Fibroblast of skin of back (primary cell): ENCODE measurements at regions not wholly inside any gene's neighbourhood (a gene's known extent, or its start where the extent isn't known, plus 50 kb on each side); places are given as distances from the start of the nearest gene placed in this dataset.
A peak's percentile ranks its signal among the peaks of the same experiment; 100 is the strongest.
"Not testable (repeated sequence)": the region's sequence is repeated elsewhere in the genome, so short reads cannot be mapped to it uniquely, and the experiment has no call there.

Experiments
- DNase-seq: peaks from one replicate; pipeline ENCODE4 v3.0.0-alpha.2; 2013

DNA sequence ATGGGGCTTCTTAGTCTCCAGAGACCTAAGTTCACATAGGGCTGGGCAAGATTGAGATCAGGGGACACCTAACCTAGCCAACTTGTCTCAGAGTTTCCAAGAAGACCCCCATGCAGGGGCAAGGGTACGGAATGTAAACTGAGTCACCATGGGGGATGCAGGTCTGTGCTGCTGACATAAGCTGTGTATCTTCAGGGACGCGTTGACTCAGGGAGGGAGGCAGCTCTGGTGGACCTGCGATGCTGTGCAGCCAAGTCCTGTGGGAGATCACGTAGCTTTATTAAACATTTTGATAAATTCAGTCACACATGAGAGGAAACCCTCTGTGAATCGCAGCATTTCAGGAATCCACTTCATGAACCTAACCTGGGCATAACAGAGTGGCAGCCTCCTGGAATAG, 216.0 kb downstream of the ANKRD30B start:
- DNase-seq: no peak

DNA sequence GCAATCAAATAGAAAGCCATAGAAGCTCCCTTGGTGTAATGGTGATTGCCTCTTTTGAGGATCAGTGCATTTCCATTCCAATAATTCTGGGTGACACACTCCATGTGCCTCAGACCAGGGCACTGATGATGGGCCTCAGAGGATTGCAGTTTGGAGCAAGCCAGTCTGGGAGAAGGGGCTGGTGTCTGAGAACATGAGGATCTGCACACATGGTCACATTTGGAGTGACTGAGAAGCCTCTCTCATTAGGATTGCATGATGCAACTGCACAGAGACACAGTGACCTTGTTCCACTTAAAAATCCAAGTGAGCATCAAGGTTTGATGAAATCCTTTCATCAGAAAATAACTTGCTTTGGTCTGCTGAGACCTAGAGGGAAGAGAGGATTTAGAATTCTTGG, 216.4 kb downstream of the ANKRD30B start:
- no peak for DNase-seq

DNA sequence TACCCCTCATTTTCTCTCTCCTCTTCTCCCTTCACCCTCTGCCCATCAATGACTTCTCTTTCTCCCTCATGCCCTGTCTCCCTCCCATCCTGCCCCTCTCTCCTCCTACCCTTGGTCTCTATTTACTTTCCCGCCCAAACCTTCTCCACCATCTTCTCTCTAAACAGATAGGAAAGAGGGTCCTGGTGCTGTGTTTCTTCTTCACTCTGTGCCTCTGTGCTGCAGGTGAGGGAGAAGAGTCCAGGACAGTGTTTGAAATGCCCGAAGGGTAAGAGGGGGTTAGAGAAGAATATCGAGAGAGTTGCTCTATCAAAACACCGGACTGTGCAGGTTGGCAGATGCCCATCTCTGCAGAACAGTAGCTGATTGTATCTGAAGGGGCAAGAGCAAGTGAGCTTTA, 217.0 kb downstream of the ANKRD30B start:
- not testable (repeated sequence) for DNase-seq

DNA sequence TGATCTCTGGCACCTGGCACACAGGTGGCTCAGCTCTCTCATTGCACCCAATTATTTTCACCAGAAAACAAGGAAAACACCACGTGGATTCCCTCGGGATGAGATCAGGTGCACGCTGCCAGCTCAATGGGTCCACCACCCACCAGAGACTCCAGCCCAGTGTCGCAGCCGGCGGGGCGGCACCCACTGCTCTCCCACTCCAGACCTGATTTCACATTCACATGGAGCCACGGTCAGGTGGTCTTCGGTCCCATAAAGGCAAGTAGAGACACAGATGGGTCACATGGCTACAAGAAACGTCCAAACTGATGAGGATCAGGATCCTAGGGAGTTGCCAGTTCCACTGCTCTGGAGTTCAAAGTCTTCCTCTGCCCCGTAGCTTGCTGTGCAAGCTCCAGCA, 217.6 kb downstream of the ANKRD30B start:
- no peak for DNase-seq

DNA sequence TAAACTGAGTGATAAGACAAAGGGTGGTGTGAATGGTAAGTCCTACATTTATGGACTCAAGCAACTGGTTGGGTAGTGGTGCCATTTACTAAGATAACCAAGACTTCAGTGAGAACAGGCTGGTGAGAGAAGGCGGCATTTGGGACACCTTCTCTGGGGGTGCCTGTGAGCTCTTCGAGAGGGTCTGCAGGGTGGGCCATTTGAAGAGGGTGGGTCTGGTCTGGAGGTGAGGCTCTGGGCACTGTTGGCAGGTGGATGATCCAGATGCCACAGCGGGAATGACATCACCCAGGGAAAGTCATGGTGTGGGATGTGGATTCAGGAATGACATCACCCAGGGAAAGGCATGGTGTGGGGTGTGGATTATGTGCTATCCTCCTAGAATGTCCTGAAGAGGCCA, 219.3 kb downstream of the ANKRD30B start:
- not testable (repeated sequence) for DNase-seq

DNA sequence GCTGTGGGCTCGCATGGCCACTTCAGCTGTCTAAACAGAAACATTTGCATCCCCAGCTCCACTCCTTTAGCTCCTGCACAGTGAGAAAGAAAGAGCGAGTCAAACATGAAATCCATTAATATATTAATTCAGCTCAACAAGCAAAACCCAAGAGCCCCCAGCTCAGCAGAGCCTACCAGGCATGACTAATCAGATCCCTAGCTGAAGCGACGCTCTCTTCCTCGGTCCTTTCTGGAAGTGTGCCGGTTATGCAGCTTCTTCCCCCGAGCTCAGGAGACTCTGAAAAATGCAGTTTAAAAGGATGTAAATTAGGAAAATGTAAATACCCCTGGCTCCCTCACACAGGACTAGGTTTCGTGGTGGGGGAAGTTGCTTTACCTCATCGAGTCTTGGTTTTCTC, 221.5 kb downstream of the ANKRD30B start:
- peak; percentile 52 for DNase-seq

DNA sequence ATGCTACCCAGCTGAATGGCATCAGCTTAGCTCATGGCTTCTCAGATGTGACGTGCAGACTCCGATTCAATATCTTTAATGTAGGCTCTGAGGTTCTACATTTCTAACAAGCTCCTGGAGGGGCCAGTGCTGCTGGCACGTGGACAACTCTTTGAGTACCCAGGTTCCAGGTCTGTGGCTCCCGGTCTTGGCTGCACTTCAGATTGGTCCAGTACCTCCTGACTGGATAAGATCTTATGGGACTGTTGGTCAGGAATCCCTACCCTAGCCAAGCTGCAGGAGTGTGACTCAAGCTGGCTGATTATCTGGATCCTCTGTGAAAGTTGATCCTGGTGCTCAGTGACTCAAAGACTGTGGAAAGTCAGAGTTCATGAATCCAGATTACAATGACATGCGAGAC, 222.1 kb downstream of the ANKRD30B start:
- DNase-seq: peak; percentile 87

DNA sequence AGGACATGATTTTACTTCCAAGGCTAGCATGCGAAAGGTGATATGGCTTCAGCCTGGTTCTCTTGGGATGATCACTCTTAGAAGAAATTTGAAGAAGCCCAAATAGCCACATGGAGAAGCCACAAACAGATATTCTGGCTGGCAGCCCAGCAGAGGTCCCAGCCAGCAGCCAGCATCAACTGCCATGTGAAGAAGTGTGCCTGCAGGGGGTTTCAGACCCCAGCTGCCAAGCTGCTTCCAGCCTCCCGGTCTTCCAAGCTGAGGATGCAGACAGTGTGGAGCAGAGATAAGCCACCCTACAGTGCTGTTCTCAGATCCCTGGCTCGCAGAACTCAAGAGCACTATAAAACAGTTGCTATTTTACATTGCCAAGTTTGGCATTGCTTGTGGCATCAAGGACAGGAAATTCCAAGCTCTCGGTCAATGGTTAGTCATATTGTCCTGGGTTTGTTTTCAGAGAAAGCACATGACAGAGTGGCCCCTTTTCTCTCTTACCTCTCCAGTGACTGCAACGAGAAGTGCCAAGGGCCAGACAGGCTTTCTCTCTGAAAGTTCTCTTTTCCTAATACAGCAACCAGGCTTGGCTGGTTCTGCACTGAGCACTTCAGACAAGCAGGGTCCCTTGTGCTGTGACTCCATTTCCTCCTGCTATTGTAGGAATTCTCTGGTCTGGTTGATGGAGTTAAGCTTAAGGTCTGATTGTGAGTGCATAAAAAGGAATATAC, 223.7 kb downstream of the ANKRD30B start:
- peak; percentile 95 for DNase-seq

DNA sequence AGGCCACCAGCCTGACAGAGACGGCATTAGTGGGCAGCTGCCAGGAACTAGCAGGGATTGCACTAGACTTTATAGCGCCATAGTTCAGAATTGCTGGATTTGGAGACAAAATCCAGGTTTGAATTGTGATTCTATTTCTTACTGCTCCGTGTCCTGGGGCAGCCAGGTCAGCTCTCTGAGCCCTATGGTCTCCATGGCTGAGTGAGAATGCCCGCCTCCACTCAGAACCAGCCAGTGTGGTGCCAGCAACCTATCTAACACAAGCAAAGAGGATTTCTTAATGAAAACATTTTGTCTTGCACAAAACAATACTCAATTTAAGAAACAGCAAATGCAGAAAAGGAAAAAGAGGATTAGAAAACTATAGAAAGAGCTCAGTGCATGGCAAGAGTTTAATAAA, 225.4 kb downstream of the ANKRD30B start:
- not testable (repeated sequence) for DNase-seq

DNA sequence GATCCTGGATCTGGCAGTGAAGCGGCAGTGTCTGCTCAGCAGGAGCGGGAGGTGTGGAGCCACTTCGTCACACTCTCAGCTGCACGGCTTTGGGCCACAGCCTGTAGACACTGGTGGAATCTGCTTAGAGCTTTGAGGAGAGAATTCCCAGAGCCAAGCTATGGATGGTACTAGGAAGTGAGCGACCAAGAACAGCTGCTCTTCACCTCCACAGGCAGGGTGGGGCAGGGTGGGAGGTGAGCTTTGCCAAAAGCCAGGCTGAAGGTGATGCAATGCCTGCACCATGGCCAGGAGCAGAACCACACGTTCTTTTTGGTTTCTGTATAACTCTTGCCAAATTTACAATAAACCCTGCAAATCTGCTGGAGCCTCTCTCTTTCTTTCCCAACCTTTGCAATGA, 226.1 kb downstream of the ANKRD30B start:
- no peak for DNase-seq

DNA sequence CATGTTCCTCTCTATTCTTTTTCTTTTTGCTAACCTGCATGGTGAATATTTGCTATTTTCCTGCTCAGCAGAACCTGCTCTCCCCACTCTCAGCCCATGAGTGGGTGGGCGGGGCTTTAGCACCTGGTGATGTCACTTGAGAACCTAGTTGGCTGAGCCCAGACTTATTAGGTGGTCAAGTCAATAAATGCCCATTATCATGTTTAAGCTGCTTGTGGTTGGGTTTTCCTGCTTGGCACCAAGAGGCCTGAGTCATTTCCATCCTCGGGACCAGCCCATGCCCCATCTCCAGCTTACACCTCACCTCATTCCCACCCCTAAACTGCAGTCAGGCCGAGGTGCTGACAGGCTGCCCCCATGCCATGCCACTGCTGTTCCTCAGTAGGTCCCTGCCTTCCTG, 226.6 kb downstream of the ANKRD30B start:
- peak; percentile 34 for DNase-seq

DNA sequence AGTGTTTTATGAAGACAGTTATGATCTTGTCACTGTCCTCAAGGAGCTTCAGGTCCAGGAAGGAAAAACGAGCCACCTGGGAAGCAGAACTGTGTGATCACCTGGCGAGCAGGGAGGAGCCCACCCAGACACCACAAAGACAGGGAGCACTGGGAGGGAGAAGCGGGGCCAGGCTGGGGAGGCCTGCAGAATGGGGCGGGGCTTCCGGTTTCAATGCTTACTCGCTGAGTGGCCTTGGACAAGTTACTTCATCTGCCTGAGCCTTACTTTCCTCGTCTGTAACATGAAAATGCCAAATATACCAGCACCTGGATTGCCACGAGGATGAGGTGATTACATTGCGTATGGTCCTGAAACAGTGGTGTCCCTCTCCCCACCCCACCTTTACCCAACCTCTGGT, 227.5 kb downstream of the ANKRD30B start:
- DNase-seq: no peak

DNA sequence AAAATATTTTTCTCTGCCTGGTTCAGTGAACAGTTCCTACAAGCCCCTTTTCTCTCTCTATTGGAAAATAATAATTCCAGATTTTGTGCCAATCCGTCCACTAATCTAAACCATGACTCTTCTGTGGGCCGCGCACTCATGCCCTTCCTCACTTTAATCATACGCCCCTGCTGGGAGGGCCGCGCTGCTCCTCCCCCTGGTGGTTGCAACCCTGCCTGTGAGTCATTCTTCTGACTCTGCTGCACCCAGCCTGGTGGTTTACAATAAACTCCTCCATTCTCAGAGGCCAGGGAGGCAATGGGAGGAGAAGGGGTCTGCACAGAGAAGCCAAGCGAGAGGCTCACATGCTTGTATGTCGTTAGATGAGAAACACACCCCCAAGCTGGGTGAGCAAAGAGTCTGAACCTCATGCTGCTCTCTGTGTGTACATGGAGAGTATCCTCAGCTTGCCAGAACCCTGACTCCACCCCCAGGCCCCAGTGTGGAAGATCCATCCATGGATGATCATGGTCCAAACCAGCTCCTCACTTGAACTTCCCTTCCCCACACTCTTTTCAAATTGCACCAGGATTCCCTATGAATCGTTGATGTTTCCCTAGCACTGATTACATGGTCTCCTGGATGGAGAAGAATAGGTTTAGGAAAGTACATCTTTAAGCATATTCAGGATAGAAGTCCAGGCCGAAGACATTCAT, 228.9 kb downstream of the ANKRD30B start:
- peak; percentile 85 for DNase-seq

DNA sequence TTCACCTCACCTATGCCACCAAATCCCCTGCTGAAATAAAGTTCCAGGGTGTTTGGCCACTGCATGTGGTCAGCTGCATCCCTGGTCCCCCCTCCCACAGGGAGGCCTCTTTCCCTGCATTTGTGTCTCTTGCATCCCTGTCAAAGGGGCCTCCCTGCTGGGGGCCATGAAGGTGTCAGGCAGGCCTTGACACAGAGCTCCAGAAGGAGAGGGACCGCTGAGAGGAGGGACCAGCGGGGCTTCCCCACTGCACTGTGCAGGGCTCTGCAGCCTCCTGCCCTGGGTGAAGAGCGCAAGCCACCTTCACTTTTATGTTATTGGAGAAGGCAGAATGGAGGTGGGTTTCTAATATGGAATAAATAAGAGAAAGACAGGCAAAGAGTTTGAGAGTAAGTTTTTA, 230.2 kb downstream of the ANKRD30B start:
- DNase-seq: no peak

DNA sequence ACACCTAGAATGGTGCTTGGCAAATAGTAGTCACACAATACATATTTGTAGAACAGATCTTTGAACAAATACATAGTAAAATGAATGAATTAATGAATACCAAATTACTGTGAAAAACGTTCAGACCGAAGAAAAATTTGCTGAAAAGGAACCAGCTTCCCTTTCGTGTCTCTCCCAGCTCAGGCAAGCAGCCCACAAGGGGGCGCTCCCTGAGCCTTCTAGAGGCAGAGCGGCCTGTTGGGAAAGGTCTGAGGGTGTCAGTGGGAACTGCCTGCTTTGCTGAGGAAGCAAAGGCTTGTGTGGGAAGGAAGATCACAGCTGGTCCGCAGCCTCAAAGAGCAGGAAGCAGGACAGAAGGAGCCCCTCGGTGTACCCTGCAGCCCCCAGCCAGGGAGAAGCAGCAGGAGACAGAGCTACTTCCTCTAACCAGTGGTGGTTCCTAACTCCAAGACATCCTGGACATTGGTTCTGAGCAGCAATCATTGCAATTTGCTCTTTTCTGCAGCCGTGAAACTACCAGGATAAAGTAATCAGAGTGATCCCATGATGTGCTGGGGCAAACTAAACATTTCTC, 231.1 kb downstream of the ANKRD30B start:
- peak; percentile 75 for DNase-seq

DNA sequence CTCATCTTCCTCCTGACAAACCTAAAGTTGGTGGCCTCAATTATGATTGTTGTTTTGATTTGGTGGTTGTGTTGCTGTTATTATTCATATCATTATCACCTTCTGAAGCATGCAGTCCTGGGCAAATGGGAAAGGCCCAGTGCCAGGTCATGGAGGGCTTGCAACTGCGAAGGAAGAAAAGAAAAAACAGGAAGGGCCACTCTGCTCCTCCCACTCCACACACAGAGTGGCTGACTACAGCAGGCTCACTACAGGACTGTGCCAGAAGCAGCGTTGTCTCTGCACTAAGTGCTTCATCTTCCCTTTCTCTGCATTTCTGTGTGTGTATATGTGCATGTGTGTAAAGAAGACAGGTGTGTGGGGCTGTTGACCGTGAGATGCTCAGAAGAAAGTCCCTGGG, 231.9 kb downstream of the ANKRD30B start:
- no peak for DNase-seq

DNA sequence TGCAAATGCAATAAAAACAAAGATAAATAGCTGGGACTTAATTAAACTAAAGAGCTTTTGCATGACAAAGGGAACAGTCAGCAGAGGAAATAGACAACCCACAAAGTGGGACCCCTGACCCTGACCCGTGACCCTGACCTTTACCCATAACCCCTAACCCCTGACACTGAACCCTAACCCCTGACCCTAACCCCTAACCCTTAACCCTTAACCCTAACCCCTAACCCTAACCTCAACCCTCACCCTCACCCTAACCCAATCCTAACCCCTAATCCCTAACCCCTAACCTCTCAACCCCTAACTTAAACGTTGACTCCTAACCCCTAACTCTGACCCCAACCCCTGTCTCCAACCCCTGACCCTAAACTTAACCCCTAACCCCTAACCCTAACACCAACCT, 236.6 kb downstream of the ANKRD30B start:
- not testable (repeated sequence) for DNase-seq

DNA sequence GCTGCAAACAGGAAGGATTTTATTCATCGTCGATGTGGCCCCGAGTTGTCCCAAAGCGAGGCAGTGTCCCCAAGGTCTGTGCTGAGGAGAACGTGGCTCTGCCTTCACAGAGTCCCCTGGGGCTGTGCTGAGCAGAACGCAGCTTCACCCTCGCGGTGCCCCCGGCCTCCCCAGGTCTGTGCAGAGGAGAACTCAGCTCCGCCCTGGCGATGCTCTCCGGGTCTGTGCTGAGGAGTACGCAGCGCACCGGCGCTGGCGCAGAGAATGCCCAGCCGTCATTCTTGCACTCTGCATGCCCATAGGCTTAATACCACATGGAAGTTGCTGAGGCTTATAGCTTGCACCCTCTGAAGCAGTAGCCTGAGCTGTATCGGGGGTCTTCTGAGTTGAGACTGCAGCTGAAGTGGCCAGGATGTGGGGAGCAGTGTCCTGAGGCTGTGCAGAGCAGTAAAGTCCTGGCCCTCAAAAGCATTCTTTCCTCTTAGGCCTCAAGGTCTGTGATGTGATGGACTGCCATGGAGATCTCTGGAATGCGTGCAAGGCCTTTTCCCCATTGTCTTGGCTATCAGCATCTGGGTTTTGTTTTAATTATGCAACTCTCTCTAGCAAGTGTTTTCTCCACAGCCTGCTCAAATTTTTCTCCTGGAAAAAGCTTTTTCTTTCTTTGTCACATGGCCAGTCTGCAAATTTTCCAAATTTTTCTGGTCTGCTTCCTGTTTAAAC, 237.5 kb downstream of the ANKRD30B start:
- peak; percentile 45 for DNase-seq

DNA sequence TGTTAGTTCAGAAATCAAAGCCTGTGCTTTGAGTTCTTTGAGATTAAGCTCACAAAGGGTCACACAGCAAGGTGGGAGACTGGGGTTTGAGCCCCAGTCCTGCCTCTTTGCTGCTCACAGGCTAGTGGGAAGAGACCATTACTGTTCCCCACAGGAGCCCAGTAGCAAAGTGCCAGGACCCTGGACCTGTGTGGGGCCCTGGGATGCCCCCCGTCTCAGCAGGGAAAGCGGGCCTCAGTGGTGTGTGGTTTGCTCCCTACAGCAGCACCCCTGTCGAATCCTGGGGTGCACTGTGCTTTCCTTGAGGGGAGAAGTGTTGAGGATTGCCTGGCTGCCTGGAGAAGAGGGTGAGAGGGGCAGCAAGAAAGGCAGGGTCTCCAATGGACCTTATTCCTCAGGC, 239.4 kb downstream of the ANKRD30B start:
- DNase-seq: not testable (repeated sequence)

DNA sequence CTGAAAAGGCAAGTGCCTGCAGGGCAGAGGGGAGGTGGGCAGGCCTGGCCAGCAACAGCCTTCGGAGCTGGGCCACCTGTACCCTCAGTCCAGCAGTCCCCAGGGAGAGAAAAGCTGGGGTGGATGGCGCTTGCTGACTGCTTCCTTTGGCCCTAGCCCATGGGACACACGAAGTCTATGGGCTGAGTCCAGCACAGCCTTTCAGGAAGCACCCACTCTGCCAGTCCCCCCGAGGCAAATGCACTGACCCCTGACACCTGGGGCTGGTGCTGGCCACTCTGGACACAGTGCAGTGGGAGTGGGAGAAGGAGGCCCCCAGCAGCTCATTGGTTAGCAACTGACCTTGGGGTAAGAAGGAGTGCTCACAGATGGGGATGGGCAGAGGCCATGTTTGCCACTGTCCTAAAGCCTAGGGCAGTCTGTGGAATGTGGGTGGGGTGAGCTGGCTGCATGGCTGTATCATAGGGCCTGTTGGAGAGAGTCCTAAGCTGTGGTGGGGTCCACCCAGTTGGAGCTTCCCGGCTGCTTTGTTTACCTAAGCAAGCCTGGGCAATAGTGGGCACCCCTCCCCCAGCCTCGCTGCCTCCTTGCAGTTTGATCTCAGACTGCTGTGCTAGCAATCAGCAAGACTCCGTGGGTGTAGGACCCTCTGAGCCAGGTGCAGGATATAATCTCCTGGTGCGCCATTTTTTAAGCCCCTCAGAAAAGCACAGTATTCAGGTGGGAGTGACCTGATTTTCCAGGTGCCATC, 240.2 kb downstream of the ANKRD30B start:
- DNase-seq: not testable (repeated sequence)

DNA sequence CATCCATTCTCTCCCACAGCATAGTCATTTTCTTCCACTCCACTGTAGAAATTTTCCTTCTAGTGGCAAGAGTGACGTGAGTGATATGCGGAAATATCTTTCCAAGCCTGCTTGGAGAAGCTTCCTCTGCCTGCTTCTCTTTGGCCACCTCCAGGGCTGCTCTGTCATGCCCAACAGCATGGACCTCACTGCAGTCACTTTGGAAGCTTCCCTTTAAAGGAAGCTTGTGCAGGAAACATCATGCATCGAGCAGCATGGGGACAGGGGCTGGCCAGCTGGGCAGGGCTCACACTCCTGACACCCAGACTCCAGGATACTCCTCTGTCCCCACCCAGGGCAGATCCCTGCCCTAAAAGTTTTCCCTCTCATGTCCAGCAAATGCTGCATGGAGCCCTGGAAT, 241.6 kb downstream of the ANKRD30B start:
- DNase-seq: not testable (repeated sequence)

DNA sequence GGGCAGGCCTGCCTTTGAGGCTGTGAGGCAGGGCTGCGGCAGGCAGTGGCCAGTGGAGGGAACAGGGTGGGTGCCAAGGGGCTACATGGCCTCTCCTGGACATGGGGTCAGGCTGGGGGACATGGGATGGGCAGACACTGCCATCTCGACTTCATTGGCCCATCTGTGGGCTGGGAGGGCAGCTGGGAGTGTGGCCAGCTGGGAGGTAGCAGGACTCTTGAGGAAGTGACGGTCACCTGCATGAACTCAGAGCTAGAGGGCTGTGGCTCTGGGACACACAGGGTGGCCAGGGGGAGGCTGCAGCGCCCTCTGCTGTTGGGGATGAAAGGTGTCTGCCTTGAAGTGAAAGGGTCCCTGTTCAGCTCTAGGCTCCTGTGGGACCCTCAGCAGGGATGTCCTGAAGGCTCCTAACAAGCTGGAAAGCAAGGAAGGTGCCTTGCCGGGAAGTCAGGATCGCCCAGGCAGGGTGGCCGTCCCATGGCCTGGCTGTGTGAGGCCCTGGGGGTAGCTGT, 244.0 kb downstream of the ANKRD30B start:
- DNase-seq: not testable (repeated sequence)
